GM23338 (cell line): ENCODE measurements at regions not wholly inside any gene's neighbourhood (a gene's known extent, or its start where the extent isn't known, plus 50 kb on each side); places are given as distances from the start of the nearest gene placed in this dataset.

ENCODE experiments used
- CTCF ChIP-seq, 2 experiments: fragments of 200-600 bp in 1 of 2; sonication (generic) in 1 of 2; conservative IDR thresholded peaks; 2 replicates each; pipeline versions ENCODE4 v1.5.1 to v1.6.1; 2016 to 2017; ENCODE audit warnings: antibody characterized with exemption in 2 of 2, low read depth in 2 of 2, mild to moderate bottlenecking in 2 of 2, moderate library complexity in 1 of 2
- POLR2AphosphoS5 ChIP-seq: IDR thresholded peaks from 2 replicates; pipeline ENCODE4 v1.6.1; 2016; ENCODE audit warnings: antibody characterized with exemption, low read depth

- TF ChIP-seq CTCF (conservative IDR thresholded peaks at IDR 0.05; ENCODE audit: low read depth in 2 of 2) (no peak), POLR2AphosphoS5 (no peak)
Measured at GRCh38 chr18:28768791-28769768, 592.1 kb upstream of the CDH2 start.
